Esophagus muscularis mucosa (tissue), 4 donors: ENCODE measurements at regions not wholly inside any gene's neighbourhood (a gene's known extent, or its start where the extent isn't known, plus 50 kb on each side); places are given as distances from the start of the nearest gene placed in this dataset.

ENCODE experiments used
- CTCF ChIP-seq, 3 experiments: fragments of 200-600 bp in 2 of 3; fragments of 450-650 bp in 1 of 3; sonication (generic) in 2 of 3; IDR thresholded peaks; one replicate each; pipeline ENCODE4 v1.5.1; 2017 to 2019; ENCODE audit warnings: antibody characterized with exemption in 3 of 3, mild to moderate bottlenecking in 2 of 3, moderate library complexity in 1 of 3
- EP300 ChIP-seq: sonication (generic); formaldehyde crosslinking; IDR thresholded peaks from one replicate; pipeline ENCODE4 v1.6.1; 2017; ENCODE audit warnings: antibody characterized with exemption
- POLR2A ChIP-seq: fragments of 450-650 bp; IDR thresholded peaks from one replicate; pipeline ENCODE4 v1.6.1; 2017; ENCODE audit warnings: antibody characterized with exemption, moderate library complexity, mild to moderate bottlenecking, low read depth
- POLR2AphosphoS5 ChIP-seq, 2 donors: sonication (generic); formaldehyde crosslinking; IDR thresholded peaks; one replicate each; pipeline ENCODE4 v1.6.1; 2017; ENCODE audit warnings: antibody characterized with exemption in 2 of 2

GRCh38 chr3:115332998-115333397 lies 185.9 kb upstream of the ZBTB20 start:
- TF ChIP-seq CTCF (IDR thresholded peaks at IDR 0.05) = no peak
- TF ChIP-seq POLR2AphosphoS5 (IDR thresholded peaks at IDR 0.05) = no peak
- TF ChIP-seq POLR2A = no peak
- TF ChIP-seq EP300 = no peak
